SK-N-SH treated with all-trans-retinoic acid at 6 μM for 48 hours (cell line): ENCODE measurements at regions not wholly inside any gene's neighbourhood (a gene's known extent, or its start where the extent isn't known, plus 50 kb on each side); places are given as distances from the start of the nearest gene placed in this dataset.

Source experiments
- ATAC-seq: fragments of 200-7000 bp; cut with Tn5 transposase; 3 replicates; pipeline ENCODE4 v1.9.1; 2020; ENCODE audit warnings: mild to moderate bottlenecking, moderate library complexity
- ARNTL ChIP-seq: fragments of 450-650 bp; formaldehyde crosslinking; IDR thresholded peaks from 2 replicates; pipeline ENCODE4 v1.5.0; 2020; ENCODE audit warnings: low read depth, mild to moderate bottlenecking, moderate library complexity, borderline replicate concordance
- CSDC2 ChIP-seq: fragments of 250-450 bp; sonication (Bioruptor Pico); IDR thresholded peaks from 2 replicates; pipeline ENCODE4 v1.5.0; 2020; ENCODE audit warnings: mild to moderate bottlenecking, moderate library complexity
- CSRNP3 ChIP-seq: fragments of 250-450 bp; sonication (Bioruptor Pico); IDR thresholded peaks from 2 replicates; pipeline ENCODE4 v1.5.1; 2021; ENCODE audit warnings: mild to moderate bottlenecking, moderate library complexity
- ESRRG ChIP-seq: fragments of 250-450 bp; sonication (Bioruptor Pico); IDR thresholded peaks from 2 replicates; pipeline ENCODE4 v1.6.1; 2021; ENCODE audit warnings: mild to moderate bottlenecking
- GLIS3 ChIP-seq: fragments of 250-450 bp; sonication (Bioruptor Pico); IDR thresholded peaks from 2 replicates; pipeline ENCODE4 v1.5.0; 2020; ENCODE audit warnings: mild to moderate bottlenecking, moderate library complexity
- OSR1 ChIP-seq: fragments of 250-450 bp; sonication (Bioruptor Pico); IDR thresholded peaks from 2 replicates; pipeline ENCODE4 v1.8.0; 2022; ENCODE audit warnings: moderate library complexity, mild to moderate bottlenecking, inconsistent platforms
- PPARA ChIP-seq: fragments of 250-450 bp; sonication (Bioruptor Pico); IDR thresholded peaks from 2 replicates; pipeline ENCODE4 v1.5.0; 2020; ENCODE audit warnings: mild to moderate bottlenecking, borderline replicate concordance
- RARB ChIP-seq: fragments of 250-450 bp; sonication (Bioruptor Pico); IDR thresholded peaks from 2 replicates; pipeline ENCODE4 v1.8.0; 2021; ENCODE audit warnings: mild to moderate bottlenecking, moderate library complexity
- SNAI2 ChIP-seq: fragments of 250-450 bp; sonication (Bioruptor Pico); IDR thresholded peaks from 2 replicates; pipeline ENCODE4 v1.5.0; 2020; ENCODE audit warnings: mild to moderate bottlenecking, moderate library complexity
- TOX ChIP-seq: fragments of 250-450 bp; sonication (Bioruptor Pico); IDR thresholded peaks from 2 replicates; pipeline ENCODE4 v1.8.0; 2021; ENCODE audit warnings: mild to moderate bottlenecking, moderate library complexity, borderline replicate concordance
- TSHZ2 ChIP-seq: fragments of 250-450 bp; sonication (Bioruptor Pico); IDR thresholded peaks from 2 replicates; pipeline ENCODE4 v1.5.0; 2020; ENCODE audit warnings: mild to moderate bottlenecking, moderate library complexity
- ZC3H10 ChIP-seq: fragments of 250-450 bp; sonication (Bioruptor Pico); IDR thresholded peaks from 2 replicates; pipeline ENCODE4 v1.5.1; 2021; ENCODE audit warnings: mild to moderate bottlenecking, moderate library complexity
- ZFP3 ChIP-seq: fragments of 250-450 bp; sonication (Bioruptor Pico); IDR thresholded peaks from 2 replicates; pipeline ENCODE4 v1.5.0; 2020; ENCODE audit warnings: mild to moderate bottlenecking, moderate library complexity
- ZFP30 ChIP-seq: fragments of 450-650 bp; formaldehyde crosslinking; IDR thresholded peaks from 2 replicates; pipeline ENCODE4 v1.5.0; 2022; ENCODE audit warnings: mild to moderate bottlenecking, moderate library complexity
- ZNF565 ChIP-seq: fragments of 450-650 bp; formaldehyde crosslinking; conservative IDR thresholded peaks from 2 replicates; pipeline ENCODE4 v1.5.0; 2020; ENCODE audit warnings: low read depth, mild to moderate bottlenecking, moderate library complexity
- ZNF70 ChIP-seq: fragments of 450-650 bp; formaldehyde crosslinking; IDR thresholded peaks from 2 replicates; pipeline ENCODE4 v1.5.0; 2020; ENCODE audit warnings: mild to moderate bottlenecking, moderate library complexity

- TF ChIP-seq SNAI2 (CRISPR knock-in tag) (no peak), ZC3H10 (CRISPR knock-in tag) (no peak), GLIS3 (CRISPR knock-in tag) (no peak), ZFP3 (no peak), ZFP30 (CRISPR knock-in tag) (no peak)
- ATAC-seq = no peak
Observed at GRCh38 chr17:14771543-14771942, 470.7 kb downstream of the HS3ST3B1 start.

- no peak for ATAC-seq
- no peak for TF ChIP-seq TOX (CRISPR knock-in tag)
- TF ChIP-seq SNAI2 (CRISPR knock-in tag) = no peak
- TF ChIP-seq CSRNP3 (CRISPR knock-in tag) = no peak
- no peak for TF ChIP-seq ESRRG (CRISPR knock-in tag)
- no peak for TF ChIP-seq ZFP30 (CRISPR knock-in tag)
Observed at GRCh38 chr17:14768923-14769322, 468.0 kb downstream of the HS3ST3B1 start.

GRCh38 chr17:14762736-14763479 lies 462.0 kb downstream of the HS3ST3B1 start:
- no peak for ATAC-seq
- no peak for TF ChIP-seq ZC3H10 (CRISPR knock-in tag)
- TF ChIP-seq TOX (CRISPR knock-in tag) = no peak
- TF ChIP-seq GLIS3 (CRISPR knock-in tag) = no peak
- no peak for TF ChIP-seq ARNTL (CRISPR knock-in tag)
- TF ChIP-seq CSDC2 (CRISPR knock-in tag) = no peak
- TF ChIP-seq ZNF70 (CRISPR knock-in tag) = no peak
- TF ChIP-seq ZNF565 (CRISPR knock-in tag) = no peak
- TF ChIP-seq OSR1 = no peak
- TF ChIP-seq TSHZ2 (CRISPR knock-in tag) = no peak
- TF ChIP-seq CSRNP3 (CRISPR knock-in tag) = no peak

- no peak for ATAC-seq
- TF ChIP-seq ZC3H10 (CRISPR knock-in tag) = no peak
- no peak for TF ChIP-seq ESRRG (CRISPR knock-in tag)
- no peak for TF ChIP-seq TSHZ2 (CRISPR knock-in tag)
- TF ChIP-seq ZNF565 (CRISPR knock-in tag) = no peak
- TF ChIP-seq PPARA (CRISPR knock-in tag) = no peak
Observed at GRCh38 chr17:14760719-14761411, 460.0 kb downstream of the HS3ST3B1 start.

- TF ChIP-seq RARB = no peak
- ATAC-seq = no peak
Observed at GRCh38 chr17:14760212-14760611, 459.3 kb downstream of the HS3ST3B1 start.
